Cardiac septum (tissue), 1 donor: ENCODE measurements at regions not wholly inside any gene's neighbourhood (a gene's known extent, or its start where the extent isn't known, plus 50 kb on each side); places are given as distances from the start of the nearest gene placed in this dataset.

ENCODE experiments used
- DNase-seq: peaks from one replicate; pipeline ENCODE4 v3.0.0-alpha.2; 2020; ENCODE audit warnings: low spot score
- intact Hi-C: fragments of 100-400 bp; cut with DNase I; formaldehyde crosslinking; loops from one replicate; pipeline ENCODE4 v1.14.0; 2022
- donor health status: DM: no; HTN: no; CAD: no.

DNA sequence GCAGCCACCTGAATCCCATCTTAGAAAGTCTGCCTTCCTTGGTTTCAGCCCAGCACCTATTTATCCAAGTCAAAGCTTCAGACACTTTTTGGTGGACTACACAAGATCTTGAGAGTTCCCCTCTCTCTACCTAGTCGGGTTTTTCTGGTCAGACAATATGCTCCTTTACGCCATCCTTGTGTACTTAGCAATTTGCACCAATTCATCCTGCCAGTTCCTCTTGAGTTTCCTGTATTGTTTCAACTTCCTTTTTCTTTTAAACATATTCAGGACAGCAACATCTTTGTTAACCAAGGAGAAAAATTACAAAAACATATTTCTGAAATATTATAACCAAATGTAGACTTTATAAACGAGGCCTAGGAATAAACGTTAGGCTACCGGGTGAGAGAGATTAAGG, 368.2 kb upstream of the CADM1 start:
- no peak for DNase-seq
- intact Hi-C loops, result no loop called here

- no peak for DNase-seq
These were observed 367.0 kb upstream of the CADM1 start for GRCh38 chr11:115871161-115871760.

DNA sequence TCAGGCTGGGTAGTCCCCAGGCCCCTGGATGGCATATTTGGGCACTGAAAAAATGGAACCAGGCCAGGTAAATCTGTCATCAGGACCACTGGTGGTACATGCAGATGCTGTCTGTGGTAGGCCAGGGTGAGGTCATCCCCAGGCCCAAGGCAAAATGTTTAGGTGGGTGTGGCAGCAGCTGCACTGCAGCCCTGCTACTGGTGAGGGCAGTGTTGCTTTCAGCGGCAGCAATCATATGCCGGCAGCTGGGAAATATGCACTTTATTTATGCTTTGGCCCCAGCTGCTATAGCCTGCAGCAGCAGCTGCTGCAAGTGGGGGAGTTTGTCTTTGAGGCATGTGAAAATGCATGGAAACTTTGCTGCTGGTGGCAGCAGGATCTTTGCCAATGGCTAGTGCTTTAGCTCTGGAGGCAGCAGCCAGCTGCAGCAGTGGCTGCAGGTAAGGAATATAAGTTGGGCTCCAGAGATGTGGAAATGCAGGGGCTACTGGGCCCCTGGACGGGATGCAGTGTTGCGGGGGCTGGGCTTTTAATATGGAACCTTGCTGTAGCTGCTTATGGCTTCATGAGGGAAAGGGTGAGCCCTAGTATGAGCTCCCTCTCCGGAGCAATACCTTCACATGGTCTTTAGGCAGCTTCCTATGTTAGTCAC, 365.7 kb upstream of the CADM1 start:
- intact Hi-C loops, result no loop called here
- DNase-seq, result no peak

More at GRCh38 chr11:115871161-115871760, 367.0 kb upstream of the CADM1 start:
- intact Hi-C loops, result no loop called here

GRCh38 chr11:115869131-115869530, 364.9 kb upstream of the CADM1 start:
- DNase-seq, result no peak
- intact Hi-C loops, result no loop called here

DNA sequence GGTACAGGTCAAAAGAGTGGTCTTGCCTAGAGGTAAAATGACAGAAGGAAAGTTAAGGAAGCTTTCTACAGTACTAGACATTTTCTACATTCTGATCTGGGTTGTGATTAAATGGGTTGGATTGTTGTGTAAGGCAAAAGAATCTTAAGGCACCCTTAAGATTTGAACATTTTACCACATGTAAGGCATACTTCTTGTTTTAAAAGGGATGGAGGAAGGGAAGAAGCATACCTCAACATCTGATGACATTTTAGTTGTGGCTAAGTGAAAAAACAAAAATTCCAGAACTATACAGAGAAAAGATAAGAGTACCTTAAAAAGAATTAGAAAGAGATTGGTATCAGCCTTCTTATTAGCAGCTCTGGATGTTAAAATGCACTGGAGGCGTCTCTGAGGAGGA, 356.0 kb upstream of the CADM1 start:
- DNase-seq, result no peak
- intact Hi-C loops, result no loop called here

- intact Hi-C loops, result loop anchor here (5.0 to 10.0 kb wide), 2 partner anchors 89 to 514 kb away; no protein-coding TSS in a partner anchor
- no peak for DNase-seq
These were observed 344.4 kb upstream of the CADM1 start for GRCh38 chr11:115848611-115849010.

GRCh38 chr11:115848080-115848479, 343.9 kb upstream of the CADM1 start:
- intact Hi-C loops, result loop anchor here (5.0 to 10.0 kb wide), 2 partner anchors 89 to 513 kb away; no protein-coding TSS in a partner anchor
- DNase-seq, result no peak

DNA sequence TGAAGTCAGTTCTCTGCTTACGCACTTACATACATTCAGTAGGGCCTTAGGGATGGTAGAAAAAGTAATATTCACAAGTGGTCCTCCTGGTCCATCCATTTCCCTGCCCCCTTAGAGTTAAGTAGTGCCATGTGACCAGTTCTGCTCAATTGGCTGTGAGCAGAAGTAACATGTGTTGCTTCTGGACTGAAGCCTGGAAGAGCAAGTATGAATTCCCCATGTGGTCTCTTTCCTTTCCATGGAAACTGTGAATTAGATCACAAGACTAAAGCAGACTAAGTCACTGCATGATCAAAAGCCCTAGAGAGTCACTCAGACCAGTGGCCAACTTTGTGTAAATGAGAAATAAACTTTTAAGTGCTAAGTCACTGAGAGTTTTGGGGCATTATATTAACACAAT, 341.7 kb upstream of the CADM1 start:
- intact Hi-C loops, result loop anchor here (5.0 to 10.0 kb wide), 2 partner anchors 91 to 511 kb away; no protein-coding TSS in a partner anchor
- no peak for DNase-seq

GRCh38 chr11:115843685-115844084, 339.5 kb upstream of the CADM1 start:
- intact Hi-C loops, result loop anchor here (10.0 kb wide), 1 partner anchor 509 kb away; no protein-coding TSS in a partner anchor
- no peak for DNase-seq

GRCh38 chr11:115843111-115843510, 338.9 kb upstream of the CADM1 start:
- intact Hi-C loops, result loop anchor here (10.0 kb wide), 1 partner anchor 508 kb away; no protein-coding TSS in a partner anchor
- DNase-seq, result no peak

DNA sequence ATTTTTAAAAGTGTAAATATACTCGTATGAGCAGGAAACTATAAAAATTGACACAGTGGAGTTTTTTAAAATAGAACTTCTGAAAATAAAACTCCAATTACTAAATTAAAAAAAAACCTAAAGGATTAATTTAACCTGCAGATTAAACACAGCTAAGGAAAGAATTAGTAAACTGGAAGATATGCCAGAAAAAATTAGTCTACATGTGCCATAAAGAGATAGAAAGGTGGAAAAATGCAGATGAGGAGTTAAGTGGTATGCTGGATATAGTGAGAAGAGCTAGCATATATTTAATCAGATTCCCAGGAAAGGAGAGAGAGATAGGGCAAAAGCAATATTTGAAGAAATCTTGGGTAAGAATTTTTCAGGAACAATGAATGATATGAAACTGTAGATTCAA, 315.8 kb upstream of the CADM1 start:
- no peak for DNase-seq
- intact Hi-C loops, result no loop called here

GRCh38 chr11:115819014-115819413, 314.8 kb upstream of the CADM1 start:
- intact Hi-C loops, result no loop called here
- no peak for DNase-seq

DNA sequence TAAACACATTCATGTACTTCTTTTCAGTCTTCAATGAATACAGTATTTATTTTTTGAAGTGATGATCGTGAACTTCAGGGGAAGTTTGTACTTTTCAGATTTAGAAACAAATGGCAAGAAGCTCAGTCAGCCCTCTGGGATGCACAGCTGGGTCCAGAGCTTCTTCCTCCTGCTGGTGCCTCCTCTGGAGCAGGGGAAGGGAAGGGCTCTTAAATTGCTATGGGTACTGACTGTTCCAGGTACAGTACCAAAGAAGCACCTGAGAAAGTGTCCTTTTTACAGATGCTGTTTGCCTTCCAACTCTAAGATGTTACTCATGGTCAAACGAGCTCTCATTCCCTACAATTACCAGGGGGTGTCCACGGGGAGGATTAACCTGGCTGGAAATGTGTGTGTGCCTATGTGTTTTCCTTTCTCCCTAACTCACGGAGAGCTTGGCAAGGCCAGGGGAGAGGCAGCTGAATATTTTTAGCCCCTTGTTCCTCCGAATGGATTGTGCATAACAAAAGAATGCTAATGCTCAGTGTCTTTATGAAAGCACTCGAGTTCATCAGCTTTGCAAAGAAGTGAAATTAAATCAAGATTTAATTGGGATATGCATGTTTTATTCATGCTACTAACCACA, 313.7 kb upstream of the CADM1 start:
- no peak for DNase-seq
- intact Hi-C loops, result no loop called here

DNA sequence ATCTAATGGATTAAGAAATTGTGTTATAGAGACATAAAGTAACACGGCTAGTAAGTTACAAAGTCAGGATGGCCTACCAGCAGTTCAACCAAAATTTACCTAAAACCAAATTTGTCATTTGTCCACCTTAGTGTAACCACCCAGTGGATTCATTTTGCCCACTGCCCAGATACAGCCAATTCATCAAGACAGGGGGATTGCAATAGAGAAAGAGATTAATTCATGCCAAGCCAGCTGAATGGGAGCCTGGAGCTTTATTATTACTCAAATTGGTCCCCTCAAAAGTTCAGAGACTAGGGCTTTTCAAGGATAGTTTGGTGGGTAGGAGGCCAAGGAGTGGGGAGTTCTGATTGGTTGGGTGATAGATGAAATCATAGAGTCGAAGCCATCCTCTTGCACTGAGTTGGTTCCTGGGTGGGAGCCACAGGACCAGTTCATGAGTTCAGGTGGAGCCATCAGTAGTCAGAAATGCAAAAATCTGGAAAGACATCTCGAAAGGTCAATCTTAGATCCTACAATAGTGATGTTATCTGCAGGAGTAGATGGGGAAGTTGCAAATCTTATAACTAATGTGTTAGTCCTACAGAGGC, 304.2 kb upstream of the CADM1 start:
- DNase-seq, result no peak
- intact Hi-C loops, result no loop called here

DNA sequence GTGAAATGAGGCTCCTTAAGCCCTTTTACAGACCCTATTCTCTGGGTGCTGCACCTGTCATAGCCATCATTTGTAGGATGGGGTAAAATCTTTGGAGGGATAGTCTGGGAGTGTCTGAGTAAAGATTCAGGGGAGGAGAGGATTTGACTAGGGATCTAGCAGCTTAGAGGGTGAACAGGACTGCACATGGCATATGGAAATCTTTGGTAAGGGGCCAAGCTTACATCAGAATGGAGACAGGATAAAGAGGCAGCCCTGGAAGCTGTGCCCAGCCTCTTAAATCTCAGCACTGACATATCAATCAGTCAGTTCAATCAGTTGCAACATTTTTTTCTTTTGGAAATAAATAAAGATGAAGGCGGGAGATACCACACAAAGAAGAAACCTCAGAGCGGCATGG, 301.8 kb upstream of the CADM1 start:
- no peak for DNase-seq
- intact Hi-C loops, result no loop called here

DNA sequence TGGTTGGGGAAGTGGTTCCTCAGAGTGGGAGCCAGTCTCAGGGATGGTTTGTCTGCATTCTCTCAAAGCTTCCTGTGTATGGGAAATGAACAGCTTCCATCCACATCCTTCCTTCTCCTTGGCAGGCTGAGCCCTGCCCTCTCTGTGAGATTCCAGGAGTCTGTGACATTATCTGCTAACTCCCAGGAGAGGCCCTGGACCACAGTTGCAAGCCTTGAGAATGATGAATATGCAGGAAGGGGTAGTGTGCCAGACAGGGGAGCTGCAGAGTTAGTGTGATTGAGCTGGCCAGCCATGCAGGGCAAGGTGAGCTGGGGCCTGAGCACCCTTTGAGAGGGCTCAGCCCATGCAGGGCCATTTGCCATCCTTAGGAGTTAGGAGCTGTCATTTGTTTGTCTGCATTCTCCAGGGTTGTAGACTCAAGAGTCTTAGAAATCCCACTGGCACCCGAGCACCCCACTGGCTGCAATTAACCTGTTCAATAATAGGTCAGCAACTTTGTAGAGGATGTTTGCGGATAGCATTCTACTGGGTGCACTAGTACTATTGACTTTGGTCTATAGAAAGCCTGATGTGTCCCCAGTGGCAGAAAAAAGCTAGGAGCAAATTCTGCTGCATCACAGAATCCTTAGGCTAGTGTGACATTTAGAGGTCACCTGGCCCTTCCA, 299.0 kb upstream of the CADM1 start:
- no peak for DNase-seq
- intact Hi-C loops, result no loop called here

DNA sequence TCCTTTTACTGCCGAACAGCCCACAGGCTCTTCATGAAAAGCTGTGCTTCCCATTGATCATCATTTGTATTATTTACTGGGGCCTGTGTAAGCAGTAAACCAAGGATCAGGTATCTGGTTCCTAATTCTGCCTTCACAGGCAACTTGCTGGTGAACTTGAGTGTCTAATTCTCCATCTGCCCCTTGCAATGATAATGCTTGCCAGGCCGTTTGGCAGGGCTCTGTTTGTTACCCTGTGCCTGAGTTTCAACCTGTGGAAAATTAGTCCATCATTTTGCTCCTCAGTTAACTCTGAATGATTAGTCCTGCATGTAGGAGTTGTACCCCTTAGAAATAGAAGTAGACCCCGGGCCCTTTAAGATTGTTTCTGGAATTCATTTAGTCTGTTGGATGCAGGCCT, 298.4 kb upstream of the CADM1 start:
- no peak for DNase-seq
- intact Hi-C loops, result no loop called here

DNA sequence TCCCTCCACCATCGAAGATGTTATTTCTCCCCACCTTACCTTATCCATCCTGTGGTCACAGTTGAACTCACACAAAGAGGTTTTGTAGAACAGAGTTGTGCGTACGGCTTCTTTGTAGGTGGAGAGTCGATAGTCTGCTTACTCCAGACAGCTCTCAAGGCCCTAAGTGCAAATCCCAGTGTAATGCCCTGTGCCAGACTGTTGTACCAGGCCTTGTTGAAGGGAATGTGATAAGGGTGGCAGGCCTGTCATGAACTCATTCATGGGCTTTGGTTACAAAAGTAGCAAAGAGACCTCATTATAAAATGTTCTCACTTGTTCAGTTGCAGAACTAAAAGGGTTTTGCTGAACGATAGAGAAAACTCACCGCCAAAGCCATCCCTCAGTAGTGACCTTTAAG, 288.7 kb upstream of the CADM1 start:
- DNase-seq, result no peak
- intact Hi-C loops, result no loop called here

DNA sequence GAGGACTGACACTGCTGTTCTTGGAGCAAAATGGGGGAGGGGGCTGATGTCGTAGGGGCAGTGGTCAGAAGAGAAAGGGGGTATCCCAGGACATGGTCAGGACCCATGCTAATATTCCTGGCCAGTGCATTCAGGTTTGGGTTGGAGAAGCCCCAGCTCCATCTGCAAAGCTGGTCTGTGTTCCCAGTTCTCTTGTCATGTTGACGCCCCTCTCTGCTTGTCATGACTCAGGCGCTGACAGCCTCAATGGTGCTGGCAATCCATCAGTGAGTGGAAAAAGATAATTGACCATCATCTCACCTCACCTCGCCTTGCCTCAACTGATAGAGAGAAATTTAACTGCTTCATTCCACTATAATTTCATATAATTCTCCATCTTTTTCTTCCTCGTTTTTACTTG, 283.1 kb upstream of the CADM1 start:
- intact Hi-C loops, result no loop called here
- no peak for DNase-seq
